HG03432 (cell line): ENCODE measurements at regions not wholly inside any gene's neighbourhood (a gene's known extent, or its start where the extent isn't known, plus 50 kb on each side); places are given as distances from the start of the nearest gene placed in this dataset.

Experiments used
- ATAC-seq: cut with Tn5 transposase; IDR thresholded peaks from one replicate; pipeline ENCODE4 v1.9.1; 2021; ENCODE audit warnings: mild to moderate bottlenecking, moderate library complexity; ENCODE audit not compliant: unreplicated experiment

DNA sequence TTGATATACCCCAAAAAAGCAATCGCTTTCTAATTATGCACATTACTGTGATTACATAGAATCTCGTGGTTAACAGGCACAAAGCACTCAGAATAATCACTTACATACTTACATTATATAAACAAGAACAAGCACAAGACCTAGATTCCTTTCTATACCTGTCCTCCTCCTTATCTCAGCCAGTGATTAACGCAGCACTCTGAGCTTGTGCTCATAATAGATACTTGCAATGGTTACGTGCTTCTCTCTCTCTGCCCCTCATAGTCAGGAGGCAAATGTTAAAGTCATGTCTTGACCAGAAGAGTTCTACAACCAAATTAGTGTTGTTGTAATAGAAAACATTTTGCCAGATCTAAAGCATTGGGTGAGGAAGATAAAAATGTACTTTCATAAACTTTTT lies 342.2 kb upstream of the PKDCC start:
- ATAC-seq, result no peak

DNA sequence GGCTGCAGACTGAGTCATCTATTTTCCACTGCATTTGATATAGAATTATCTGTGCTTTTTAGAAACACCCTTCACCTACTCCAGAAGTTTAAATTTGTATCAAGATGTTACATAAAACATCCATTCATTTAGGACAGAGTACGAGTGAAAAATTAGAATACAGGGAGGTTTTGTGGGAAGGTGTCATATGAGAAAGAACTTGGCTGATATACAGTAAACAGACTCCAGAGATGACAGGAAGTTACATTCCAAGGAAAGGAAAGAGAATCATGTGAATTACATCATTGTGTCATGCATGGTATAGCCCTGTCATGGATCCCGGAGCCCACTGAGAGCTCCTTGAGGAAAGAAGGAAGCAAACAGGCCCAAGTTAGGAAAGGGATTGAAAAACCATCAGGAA lies 341.5 kb upstream of the PKDCC start:
- ATAC-seq, result no peak

DNA sequence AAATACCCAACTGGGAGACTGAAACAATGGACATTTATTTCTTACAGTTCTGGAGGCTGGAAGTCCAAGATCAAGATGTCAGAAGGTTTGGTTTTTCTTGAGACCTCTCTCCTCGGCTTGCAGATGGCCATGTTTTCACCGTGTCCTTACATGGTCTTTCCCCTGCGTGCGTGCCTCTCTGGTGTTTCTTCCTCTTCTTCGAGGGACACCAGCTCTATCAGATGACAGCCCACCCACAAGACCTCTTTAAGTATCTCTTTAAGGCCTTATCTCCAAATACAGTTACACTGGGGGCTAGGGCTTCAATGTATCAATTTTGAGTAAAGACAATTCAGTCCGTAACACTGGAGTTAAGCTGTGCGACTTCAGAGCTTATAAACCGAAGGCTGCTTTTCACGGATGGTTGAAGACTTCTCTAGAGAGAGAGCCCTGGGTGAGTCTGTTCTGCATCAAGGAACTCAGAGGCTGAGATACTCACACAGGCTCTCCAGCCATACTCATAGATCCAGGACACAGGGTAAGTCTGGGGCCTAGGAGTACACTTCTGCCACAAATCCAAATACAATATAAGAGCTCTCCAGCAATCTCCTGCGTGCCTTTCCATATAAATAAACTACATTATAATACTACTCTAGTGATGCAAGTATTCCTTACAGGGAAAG lies 339.9 kb upstream of the PKDCC start:
- no peak for ATAC-seq

DNA sequence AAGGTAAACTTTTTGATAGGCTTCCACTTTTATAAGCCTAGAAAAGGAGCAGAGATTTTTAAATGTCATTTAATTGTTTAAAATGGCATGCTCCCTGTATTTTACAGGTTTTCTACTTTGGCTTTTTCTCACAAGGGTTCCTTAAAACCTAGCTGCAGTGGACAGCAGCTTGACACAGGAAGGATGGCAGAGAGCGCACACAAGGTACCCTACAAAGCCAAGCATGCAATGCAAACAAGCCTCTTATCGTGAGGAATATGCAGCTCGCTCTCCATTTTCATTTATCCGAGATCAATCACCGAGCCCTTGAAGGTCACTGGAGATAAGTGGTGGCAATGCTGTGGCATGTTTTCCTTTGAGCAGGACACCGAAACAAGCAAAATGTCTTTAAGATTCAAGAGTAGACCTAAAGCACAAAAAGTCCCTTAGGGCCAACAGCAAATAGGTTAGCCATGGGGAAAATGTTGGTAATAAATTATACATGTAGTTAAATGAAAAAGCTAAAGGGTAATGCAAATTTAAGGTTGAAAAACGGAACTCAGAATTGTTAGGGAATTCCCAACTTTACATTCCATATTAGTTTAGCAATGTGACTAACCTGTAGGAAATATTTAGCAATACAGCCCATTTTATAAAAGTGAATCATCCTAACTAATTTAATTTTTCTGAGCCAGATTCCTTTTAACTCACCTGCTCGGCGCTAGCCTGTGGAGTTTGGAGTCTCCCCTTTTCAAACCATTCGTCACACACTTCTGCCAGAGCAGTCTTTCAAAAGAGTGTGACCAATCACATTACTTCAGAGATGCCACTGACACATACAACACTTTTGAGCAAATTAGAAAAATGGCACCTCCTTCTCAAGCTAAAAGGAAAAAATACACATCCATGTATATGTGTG lies 337.9 kb upstream of the PKDCC start:
- peak; percentile 39 for ATAC-seq

DNA sequence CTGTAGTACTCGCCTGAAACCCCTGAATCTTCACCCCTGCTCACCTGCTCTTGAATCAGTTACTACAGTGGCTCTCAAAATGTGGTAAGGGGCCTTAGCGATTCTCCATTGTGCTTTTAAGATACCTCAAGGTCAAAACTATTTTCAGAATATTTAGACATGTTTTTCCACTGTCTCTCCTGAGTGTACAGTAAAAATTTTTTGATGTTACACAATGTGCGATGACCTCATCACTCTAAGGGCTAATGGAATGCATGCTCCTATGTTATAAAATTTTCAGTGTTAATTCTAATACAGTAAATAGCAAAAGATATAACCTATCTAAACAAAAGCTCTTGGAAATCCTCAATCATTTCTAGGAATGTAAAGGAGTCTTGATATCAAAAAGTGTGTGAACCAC lies 336.9 kb upstream of the PKDCC start:
- ATAC-seq, result no peak

DNA sequence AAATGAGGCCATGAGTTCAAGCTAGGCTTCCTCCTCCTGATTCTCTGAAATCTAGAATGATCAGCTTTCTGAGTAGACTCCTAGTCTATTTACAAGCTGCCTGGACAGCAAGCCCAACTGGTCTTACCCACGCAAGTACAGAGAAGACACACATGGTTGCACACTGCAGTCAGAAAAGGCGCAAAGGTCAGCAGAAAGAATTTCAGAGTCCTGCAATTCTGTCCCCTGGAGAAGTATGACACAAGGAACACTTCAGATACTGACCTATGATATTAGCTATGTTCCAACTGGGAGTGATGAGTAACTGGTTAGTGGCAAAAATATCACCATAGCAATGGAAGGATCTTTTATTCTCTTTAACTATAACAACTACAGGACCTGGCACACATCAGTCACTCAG lies 336.1 kb upstream of the PKDCC start:
- ATAC-seq, result no peak

DNA sequence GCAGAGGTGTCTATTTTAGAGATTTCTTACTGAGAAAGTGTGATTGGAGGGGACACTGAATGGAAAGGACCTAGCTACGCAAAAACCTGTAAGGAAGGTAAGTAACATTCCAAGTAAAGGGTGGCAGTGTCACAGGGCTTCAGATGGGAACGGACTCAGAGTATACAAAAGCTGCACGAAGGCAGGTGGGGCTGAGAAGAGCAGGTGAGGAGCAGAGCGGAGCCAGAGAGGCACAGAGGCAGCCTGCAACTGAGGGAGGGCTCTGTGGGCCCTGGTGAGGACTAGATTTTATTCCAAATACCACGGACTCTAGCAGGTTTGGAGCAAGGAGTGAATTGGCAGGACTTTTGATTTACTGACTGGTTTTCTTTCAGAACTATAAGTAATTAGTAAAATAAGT lies 331.3 kb upstream of the PKDCC start:
- no peak for ATAC-seq

DNA sequence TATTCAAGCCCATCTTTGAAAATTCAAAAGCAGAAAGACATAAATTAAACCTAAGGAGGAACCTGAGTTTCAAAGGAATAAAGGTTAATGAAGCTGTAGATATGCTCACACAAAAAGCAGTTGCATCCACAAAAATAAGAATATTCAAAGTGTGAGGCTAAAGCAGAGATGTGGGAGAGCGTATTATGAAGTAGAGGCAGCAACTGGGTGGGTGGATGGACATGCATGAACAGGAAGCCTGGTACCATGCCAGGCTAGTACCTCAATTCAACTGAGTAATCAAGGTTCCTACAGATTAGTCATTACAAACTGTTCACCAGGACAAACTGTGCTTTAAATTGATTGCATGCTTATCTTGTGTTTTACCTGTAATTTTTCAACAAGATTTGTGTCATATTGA lies 330.0 kb upstream of the PKDCC start:
- peak; percentile 41 for ATAC-seq

DNA sequence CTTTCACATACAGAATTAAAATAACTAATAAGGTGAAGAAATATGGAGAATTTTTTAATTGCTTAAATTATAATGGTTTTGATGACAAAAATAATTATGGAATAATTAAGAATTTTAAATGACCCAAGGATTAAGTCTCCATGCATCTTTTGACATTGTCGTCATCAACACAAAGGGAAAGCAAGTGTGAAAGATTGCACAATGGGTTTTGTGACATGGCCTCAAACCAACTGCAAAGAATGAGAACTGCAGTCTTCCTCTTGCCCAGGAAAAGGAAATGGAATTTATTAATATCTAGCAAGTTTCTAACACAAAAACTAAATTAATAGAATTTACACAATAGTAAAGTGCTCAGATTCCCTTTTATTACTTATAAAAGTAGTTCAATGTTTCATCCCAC lies 329.1 kb upstream of the PKDCC start:
- no peak for ATAC-seq

DNA sequence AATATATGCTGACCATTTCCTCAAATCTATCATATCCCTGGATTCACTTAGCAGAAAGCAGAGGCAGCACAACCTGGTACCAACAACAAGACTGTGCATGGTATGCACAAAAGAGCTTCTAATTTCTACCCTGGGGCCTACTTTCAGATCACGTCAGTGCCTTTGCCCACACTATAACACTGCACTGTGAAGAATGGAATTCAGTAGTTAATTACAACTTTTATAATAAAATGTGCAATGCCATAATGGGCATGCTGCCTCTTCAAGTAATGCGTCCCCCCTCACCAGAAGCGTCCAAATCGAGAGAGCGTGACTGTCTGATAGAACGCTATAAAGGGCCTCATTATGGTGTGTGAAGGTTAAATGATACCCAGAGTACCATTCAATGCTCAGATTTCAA lies 328.1 kb upstream of the PKDCC start:
- no peak for ATAC-seq

DNA sequence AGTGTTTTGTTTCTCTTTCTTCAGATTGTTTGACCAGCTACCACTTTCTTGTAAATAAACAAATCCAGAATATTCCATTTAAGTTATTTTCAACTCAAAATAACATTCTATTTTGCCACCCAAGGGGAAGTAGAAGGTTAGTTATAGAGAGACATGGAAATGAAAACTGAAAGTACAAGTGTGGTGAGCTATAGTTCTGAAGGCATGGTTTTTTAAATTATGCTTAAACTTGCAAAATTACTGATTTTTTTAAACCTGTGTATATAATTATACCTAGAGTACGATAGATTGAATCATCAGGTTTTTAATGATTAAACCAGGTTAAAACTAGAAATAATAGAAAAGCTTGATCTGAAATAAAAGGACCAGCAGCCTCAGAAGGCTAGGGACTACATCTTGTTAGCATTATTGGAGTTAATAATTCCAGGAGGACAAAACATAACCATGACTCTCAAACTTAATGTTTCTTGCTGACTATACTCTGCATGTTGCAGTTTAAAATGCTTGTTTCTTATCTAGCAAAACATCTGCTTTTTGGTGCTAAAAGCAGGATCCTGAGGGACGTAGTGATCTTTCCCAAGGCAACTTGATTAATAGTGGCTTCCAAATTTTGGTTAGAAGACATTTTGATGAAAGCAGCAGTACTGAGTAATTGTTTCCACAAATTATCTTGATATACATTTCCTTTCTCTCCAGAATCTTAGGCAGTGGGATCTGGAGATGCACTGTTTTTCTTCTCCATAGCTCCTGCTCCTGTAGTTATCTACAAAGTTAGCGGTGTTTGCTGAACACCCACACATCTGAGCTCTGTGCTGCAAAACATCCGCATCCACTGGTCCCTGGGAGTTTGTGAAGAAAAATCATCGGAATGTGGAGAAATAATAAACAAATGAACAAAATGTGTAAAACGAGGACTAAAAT lies 327.2 kb upstream of the PKDCC start:
- ATAC-seq, result peak; percentile 59

DNA sequence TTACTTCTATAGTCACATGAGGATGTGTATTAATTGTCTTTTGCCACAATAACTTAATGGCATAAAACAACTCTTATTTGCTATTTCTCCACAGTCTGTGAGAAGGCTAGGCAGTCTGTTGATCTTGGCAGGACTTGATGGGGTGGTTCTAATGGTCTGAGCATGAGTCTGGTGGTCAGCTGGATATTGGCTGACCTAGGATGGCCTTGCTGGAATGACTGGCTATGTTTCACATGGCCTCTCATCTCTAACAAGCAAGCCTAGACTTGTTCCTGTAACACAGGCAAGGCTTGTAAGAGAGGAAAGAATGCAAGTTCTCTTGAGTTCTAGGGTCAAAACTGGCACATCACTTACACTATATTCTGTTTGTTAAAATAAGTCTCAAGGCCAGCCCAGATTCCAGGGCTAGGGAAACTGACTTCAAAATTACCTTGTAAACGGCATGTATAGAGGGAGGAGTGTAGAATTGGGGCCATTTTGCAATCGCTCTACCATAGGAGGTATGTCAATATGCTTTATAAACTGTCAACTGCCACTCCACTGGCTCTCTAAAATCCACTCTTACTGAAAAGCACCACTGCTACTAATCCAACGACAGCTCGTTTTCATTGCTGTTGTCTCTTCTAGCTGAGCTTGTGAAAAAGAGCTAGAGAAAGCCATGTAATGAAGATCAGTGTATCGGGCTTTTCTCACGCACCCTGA lies 325.0 kb upstream of the PKDCC start:
- ATAC-seq, result no peak

DNA sequence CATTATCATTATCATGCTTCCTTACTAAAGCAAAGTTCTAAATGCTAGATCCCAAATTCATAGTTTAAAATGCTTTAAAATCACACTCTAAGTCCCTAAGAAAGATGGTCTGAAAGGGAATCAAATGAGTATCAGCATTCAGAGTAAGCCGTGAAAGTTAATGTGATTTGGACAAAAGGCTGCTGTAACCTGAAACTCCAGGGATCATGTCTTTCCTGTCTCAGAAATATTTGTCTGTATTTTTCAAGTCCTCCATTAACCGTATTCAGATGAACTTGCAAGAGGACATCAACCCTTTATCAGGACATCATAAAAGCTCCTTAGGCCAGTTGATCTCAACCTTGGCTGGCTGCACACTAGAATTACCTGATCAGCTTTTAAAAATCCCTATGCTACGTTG lies 324.3 kb upstream of the PKDCC start:
- no peak for ATAC-seq

DNA sequence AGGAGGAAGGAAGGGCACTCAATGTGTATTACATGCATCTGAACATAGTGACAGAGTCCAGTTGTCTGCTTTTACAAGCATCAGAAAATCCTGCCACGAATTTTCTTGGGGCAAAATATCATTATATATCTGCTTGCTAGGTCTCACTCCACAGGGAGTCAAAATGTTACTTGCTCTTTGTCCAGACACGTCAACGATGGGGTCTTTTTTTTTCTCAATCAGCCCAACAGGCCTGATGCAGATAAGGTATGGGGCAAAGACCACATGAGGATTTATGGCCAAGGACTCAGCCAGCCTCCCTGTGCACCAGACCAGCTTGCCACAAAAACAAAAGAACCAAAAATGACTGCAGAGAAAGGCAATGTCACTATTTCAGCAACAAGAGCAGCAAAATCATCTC lies 323.4 kb upstream of the PKDCC start:
- no peak for ATAC-seq

DNA sequence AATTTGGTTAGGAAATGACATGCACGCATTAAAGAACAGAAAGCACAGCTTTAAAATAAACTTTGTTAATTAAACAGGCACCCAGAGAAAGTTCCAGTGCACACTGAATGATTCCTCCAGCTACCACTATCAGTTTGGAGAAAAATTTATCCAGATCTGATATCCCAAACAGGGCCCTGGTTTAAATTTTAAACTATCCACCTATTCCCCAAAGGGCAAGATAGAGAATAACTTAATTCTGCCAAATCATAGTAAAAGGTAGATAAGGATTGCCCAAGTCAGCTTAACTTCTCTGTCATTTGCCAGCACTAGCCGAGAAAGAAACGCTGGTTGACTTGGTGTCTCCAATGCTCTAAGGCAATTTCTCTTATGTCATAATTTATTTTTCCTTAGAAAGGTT lies 321.9 kb upstream of the PKDCC start:
- no peak for ATAC-seq

DNA sequence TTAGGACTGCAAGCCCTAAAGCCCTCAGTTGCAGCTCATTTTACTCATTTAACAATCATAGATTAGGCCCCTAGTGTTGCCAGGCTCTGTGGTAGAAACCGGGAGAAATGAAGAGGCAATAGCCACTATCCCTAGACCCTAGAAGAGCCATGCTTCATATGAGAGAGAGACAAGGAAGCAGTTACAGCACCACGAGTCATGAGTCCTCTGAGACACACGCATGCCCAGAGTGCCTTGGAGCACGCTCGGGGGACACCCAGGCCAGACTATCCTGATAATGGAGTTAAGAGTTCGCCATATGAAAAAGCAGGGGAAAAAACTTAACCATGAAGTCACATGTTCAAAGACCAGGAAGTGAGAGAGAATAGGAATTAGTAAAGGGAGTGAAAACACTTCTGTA lies 321.5 kb upstream of the PKDCC start:
- no peak for ATAC-seq

DNA sequence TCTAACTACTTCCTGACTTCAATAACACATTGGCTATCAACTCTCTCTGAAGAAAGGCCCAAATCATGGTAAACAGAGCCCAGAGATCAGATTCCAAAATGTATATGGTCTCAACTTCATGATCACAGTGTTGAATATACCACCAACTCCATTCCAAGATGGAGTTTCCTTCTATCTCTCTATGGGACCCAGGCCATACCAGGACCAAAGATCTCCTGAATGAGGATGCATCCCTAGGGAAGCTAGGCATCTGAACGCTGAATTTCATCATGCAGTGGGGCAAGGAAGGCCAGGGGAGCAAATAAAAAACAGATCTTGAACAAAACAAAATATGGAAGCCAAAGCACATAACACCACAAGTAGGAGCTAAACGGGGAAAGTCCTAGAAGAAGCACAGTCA lies 320.7 kb upstream of the PKDCC start:
- ATAC-seq, result no peak

DNA sequence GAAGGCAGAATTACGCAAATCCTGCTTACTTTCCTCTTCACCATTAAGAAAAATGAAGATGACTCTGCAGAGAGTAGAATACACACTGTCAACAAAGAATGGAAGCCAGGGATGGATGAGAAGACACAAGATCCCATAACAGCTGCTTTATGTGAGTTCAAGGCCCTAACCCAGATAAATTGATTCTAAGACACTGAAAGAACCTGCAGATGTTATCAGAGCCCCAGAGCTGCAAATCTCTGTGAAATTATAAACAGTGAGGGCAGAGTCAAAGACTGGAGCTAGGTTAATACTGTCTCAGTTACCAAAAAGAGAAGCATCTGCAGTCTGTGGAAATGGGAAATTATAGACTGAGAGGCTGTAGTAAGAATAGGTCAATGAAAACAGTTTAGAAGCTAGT lies 320.1 kb upstream of the PKDCC start:
- ATAC-seq, result no peak

DNA sequence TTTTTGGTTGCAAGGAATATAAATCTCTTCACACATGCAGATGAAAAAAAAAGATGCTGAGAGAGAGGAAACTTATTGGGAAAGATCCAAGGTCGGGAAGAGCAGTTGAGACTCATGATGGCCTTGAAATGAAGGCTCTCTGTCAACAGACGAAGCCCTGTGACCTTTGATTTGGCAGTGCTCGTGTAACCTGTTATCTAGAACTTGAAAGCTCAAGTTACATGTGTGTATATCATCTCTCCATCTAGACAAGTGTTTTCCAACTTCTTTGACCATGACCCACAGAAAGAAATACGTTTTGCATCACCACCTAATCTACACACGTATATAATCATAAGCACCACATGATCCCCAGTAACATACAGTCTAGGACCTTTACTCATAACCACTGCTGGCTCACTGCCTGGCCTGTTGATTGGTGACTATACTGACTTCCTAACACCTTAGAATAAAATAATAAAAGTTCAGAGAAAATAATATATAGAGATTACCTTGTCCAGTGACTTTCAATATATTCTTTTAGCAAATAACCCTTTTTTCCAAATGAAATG lies 319.0 kb upstream of the PKDCC start:
- ATAC-seq, result no peak

DNA sequence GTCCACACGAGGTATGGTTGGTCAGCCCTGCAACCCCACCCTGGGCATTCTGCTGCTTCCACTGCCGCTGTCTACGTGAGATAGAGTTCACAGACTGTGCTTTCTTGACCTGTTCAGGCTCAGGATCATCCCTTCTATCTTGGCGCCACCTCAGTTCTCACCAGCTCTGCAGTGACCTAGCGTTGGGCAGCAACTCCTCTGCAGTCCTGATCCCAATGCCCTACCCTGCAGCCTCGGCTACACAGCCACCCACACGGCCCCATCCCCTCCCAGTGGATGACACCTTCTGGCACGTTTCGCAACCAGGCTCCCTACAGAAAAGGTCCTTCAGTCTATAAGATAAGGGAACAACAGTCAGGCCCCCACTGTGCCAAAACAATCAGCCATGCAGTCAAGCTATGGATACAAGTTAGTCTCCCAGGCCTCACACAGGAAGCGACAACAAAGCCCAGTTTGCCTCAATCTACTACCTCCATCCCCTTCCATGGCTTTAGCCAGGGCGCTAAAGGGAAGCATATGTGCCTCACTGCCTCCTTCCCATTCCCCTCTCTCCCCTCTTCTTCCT lies 317.9 kb upstream of the PKDCC start:
- no peak for ATAC-seq
